NB4 (cell line): ENCODE measurements at regions not wholly inside any gene's neighbourhood (a gene's known extent, or its start where the extent isn't known, plus 50 kb on each side); places are given as distances from the start of the nearest gene placed in this dataset.

Source experiments
- CTCF ChIP-seq: IDR thresholded peaks from one replicate; pipeline ENCODE4 v1.5.1; 2012; ENCODE audit warnings: low read depth, low read length
- MAX ChIP-seq: IDR thresholded peaks from 2 replicates; pipeline ENCODE4 v1.6.1; 2011; ENCODE audit warnings: low read depth, low read length
- MYC ChIP-seq: IDR thresholded peaks from 2 replicates; pipeline ENCODE4 v1.6.1; 2011; ENCODE audit warnings: low read depth, low read length
- POLR2A ChIP-seq: IDR thresholded peaks from 2 replicates; pipeline ENCODE4 v1.6.1; 2011; ENCODE audit warnings: mild to moderate bottlenecking; ENCODE audit not compliant: insufficient read length; ENCODE audit errors: extremely low read depth

GRCh38 chr6:47126647-47127391, 84.7 kb upstream of the ADGRF1 start:
- TF ChIP-seq POLR2A (no peak), CTCF (no peak), MYC (no peak), MAX (no peak)
